ENCODE measurements at regions not wholly inside any gene's neighbourhood (a gene's known extent, or its start where the extent isn't known, plus 50 kb on each side); places are given as distances from the start of the nearest gene placed in this dataset.
"Not testable (repeated sequence)": the region's sequence is repeated elsewhere in the genome, so short reads cannot be mapped to it uniquely, and the experiment has no call there.

- DNase-seq (ENCODE audit: low spot score in 2 of 2) (no peak), FAIRE-seq (no peak)
Measured at GRCh38 chr21:21831036-21831435, 832.8 kb downstream of the NCAM2 start.

GRCh38 chr21:21845901-21846300 lies 847.7 kb downstream of the NCAM2 start:
- FAIRE-seq, result no peak
- DNase-seq (ENCODE audit: low spot score in 2 of 2), result no peak

- no peak for DNase-seq (ENCODE audit: low spot score in 2 of 2)
- no peak for FAIRE-seq
Measured at GRCh38 chr21:21851205-21851604, 853.0 kb downstream of the NCAM2 start.

- FAIRE-seq (no peak), DNase-seq (ENCODE audit: low spot score in 2 of 2) (no peak)
Measured at GRCh38 chr21:21851657-21852056, 853.4 kb downstream of the NCAM2 start.

GRCh38 chr21:21858502-21859334 lies 860.5 kb downstream of the NCAM2 start:
- DNase-seq (ENCODE audit: low spot score in 2 of 2) (no peak), FAIRE-seq (no peak)

GRCh38 chr21:21860888-21861287 lies 862.7 kb downstream of the NCAM2 start:
- no peak for FAIRE-seq
- no peak for DNase-seq (ENCODE audit: low spot score in 2 of 2)

- DNase-seq (ENCODE audit: low spot score in 2 of 2) (no peak), FAIRE-seq (no peak)
Measured at GRCh38 chr21:21864321-21864840, 866.2 kb downstream of the NCAM2 start.

GRCh38 chr21:21897275-21897883 lies 899.2 kb downstream of the NCAM2 start:
- DNase-seq (ENCODE audit: low spot score in 2 of 2), result no peak
- FAIRE-seq, result no peak

GRCh38 chr21:21898801-21899200 lies 900.6 kb downstream of the NCAM2 start:
- FAIRE-seq, result no peak
- no peak for DNase-seq (ENCODE audit: low spot score in 2 of 2)

GRCh38 chr21:21902416-21902815 lies 904.2 kb downstream of the NCAM2 start:
- FAIRE-seq; DNase-seq (ENCODE audit: low spot score in 2 of 2): not testable (repeated sequence)

GRCh38 chr21:21907271-21907670 lies 909.1 kb downstream of the NCAM2 start:
- no peak for FAIRE-seq
- no peak for DNase-seq (ENCODE audit: low spot score in 2 of 2)

GRCh38 chr21:21915816-21916215 lies 917.6 kb downstream of the NCAM2 start:
- peak; percentile 42 for FAIRE-seq
- DNase-seq (ENCODE audit: low spot score in 2 of 2), result no peak

- FAIRE-seq (no peak), DNase-seq (ENCODE audit: low spot score in 2 of 2) (no peak)
Measured at GRCh38 chr21:21921410-21922232, 923.4 kb downstream of the NCAM2 start.

GRCh38 chr21:21929226-21929625 lies 931.0 kb downstream of the NCAM2 start:
- FAIRE-seq (no peak), DNase-seq (ENCODE audit: low spot score in 2 of 2) (no peak)

GRCh38 chr21:21929789-21930188 lies 931.6 kb downstream of the NCAM2 start:
- no peak for FAIRE-seq
- no peak for DNase-seq (ENCODE audit: low spot score in 2 of 2)

GRCh38 chr21:21952566-21952965 lies 954.4 kb downstream of the NCAM2 start:
- DNase-seq (ENCODE audit: low spot score in 2 of 2) (no peak), FAIRE-seq (no peak)

GRCh38 chr21:21955204-21955603 lies 957.0 kb downstream of the NCAM2 start:
- DNase-seq (ENCODE audit: low spot score in 2 of 2), result no peak
- FAIRE-seq, result no peak

GRCh38 chr21:21957490-21957889 lies 959.3 kb downstream of the NCAM2 start:
- no peak for FAIRE-seq
- DNase-seq (ENCODE audit: low spot score in 2 of 2), result no peak

- no peak for DNase-seq (ENCODE audit: low spot score in 2 of 2)
- no peak for FAIRE-seq
Measured at GRCh38 chr21:21963911-21964310, 965.7 kb downstream of the NCAM2 start.

GRCh38 chr21:21968810-21969209 lies 970.6 kb downstream of the NCAM2 start:
- DNase-seq (ENCODE audit: low spot score in 2 of 2), result no peak
- no peak for FAIRE-seq

GRCh38 chr21:21969211-21969610 lies 971.0 kb downstream of the NCAM2 start:
- no peak for FAIRE-seq
- DNase-seq (ENCODE audit: low spot score in 2 of 2), result no peak

All from frontal cortex (tissue), 3 donors.